ENCODE measurements at regions not wholly inside any gene's neighbourhood (a gene's known extent, or its start where the extent isn't known, plus 50 kb on each side); places are given as distances from the start of the nearest gene placed in this dataset.

DNA sequence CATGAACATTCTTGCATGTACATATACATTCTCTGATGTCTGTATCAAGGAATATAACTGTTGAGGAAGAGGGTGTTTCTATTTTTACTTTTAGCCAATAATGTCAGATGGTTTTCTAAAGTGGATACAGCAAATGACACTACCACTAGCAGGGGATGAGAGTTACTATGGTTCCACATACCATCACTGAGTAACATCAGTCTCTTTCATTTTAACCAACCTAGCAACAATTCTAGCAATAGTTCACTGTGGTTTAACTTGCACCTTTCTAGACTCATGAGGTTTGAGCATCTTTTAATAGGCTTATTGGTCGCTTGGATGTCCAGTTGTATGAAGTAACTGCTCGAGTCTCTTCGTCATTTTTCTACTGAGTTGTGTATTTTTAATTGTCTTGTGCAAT, 68.5 kb upstream of the ZNF746 start:
- H3K27me3 Mint-ChIP-seq (ENCODE audit: low read depth) = no peaks in the 10 kb centered on the region
- H3K9me3 Mint-ChIP-seq = peaks cover 4% of the 10 kb centered on the region
- H3K4me1 Mint-ChIP-seq = no peaks in the 10 kb centered on the region
- H3K27ac Mint-ChIP-seq (ENCODE audit: unreplicated experiment) = no peak overlapping the region
- H3K4me3 Mint-ChIP-seq = no peak overlapping the region
- no peak for DNase-seq (ENCODE audit: low read depth, low spot score)
- peaks cover 59% of the 10 kb centered on the region for H3K36me3 Mint-ChIP-seq (ENCODE audit: low read depth)
- TF ChIP-seq, protein P1, sequence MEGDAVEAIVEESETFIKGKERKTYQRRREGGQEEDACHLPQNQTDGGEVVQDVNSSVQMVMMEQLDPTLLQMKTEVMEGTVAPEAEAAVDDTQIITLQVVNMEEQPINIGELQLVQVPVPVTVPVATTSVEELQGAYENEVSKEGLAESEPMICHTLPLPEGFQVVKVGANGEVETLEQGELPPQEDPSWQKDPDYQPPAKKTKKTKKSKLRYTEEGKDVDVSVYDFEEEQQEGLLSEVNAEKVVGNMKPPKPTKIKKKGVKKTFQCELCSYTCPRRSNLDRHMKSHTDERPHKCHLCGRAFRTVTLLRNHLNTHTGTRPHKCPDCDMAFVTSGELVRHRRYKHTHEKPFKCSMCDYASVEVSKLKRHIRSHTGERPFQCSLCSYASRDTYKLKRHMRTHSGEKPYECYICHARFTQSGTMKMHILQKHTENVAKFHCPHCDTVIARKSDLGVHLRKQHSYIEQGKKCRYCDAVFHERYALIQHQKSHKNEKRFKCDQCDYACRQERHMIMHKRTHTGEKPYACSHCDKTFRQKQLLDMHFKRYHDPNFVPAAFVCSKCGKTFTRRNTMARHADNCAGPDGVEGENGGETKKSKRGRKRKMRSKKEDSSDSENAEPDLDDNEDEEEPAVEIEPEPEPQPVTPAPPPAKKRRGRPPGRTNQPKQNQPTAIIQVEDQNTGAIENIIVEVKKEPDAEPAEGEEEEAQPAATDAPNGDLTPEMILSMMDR (conservative IDR thresholded peaks at IDR 0.05) = no peak

- H3K36me3 Mint-ChIP-seq (ENCODE audit: low read depth) = peaks cover 59% of the 10 kb centered on the region
- no peaks in the 10 kb centered on the region for H3K27me3 Mint-ChIP-seq (ENCODE audit: low read depth)
- H3K9me3 Mint-ChIP-seq = peaks cover 4% of the 10 kb centered on the region
- H3K27ac Mint-ChIP-seq (ENCODE audit: unreplicated experiment) = no peak overlapping the region
- TF ChIP-seq, protein P1 (conservative IDR thresholded peaks at IDR 0.05) = no peak
- DNase-seq (ENCODE audit: low read depth, low spot score) = no peak
- H3K4me1 Mint-ChIP-seq = no peaks in the 10 kb centered on the region
- H3K4me3 Mint-ChIP-seq = no peak overlapping the region
Measured at GRCh38 chr7:149565096-149565382, 67.4 kb upstream of the ZNF746 start.

GRCh38 chr7:149564340-149565095, 66.9 kb upstream of the ZNF746 start:
- TF ChIP-seq, protein P1 (conservative IDR thresholded peaks at IDR 0.05) = no peak
- no peaks in the 10 kb centered on the region for H3K4me1 Mint-ChIP-seq
- H3K9me3 Mint-ChIP-seq = peaks cover 4% of the 10 kb centered on the region
- no peak overlapping the region for H3K27ac Mint-ChIP-seq (ENCODE audit: unreplicated experiment)
- DNase-seq (ENCODE audit: low read depth, low spot score) = no peak
- no peaks in the 10 kb centered on the region for H3K27me3 Mint-ChIP-seq (ENCODE audit: low read depth)
- H3K36me3 Mint-ChIP-seq (ENCODE audit: low read depth) = peaks cover 53% of the 10 kb centered on the region
- no peak overlapping the region for H3K4me3 Mint-ChIP-seq

- Mint-ChIP-seq H3K4me3 (no peak overlapping the region), H3K4me1 (no peaks in the 10 kb centered on the region), H3K27me3 (ENCODE audit: low read depth) (no peaks in the 10 kb centered on the region), H3K27ac (ENCODE audit: unreplicated experiment) (no peak overlapping the region), H3K9me3 (no peaks in the 10 kb centered on the region), H3K36me3 (ENCODE audit: low read depth) (peaks cover 46% of the 10 kb centered on the region)
- no peak for DNase-seq (ENCODE audit: low read depth, low spot score)
- TF ChIP-seq, protein P1 (conservative IDR thresholded peaks at IDR 0.05) = no peak
Measured at GRCh38 chr7:149562602-149563001, 65.0 kb upstream of the ZNF746 start.

DNA sequence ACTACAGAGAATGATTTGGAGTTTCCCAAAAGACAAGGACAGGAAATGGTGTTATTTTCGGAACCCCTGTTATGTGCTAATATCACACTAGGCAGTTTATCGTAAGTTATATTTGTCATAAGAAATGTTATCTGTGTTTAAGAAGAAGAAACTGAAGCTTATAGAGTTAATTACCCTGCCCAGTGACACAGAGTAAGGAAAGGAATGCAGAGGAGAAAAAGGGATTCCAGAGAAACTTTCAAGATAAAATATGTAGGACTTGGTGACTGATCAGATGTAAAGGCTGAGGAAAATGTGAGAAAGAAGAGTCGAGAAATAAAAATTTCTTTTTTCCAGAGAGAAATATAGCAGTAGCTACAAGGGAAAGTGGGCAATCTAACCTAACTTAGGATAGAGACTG, 63.5 kb upstream of the ZNF746 start:
- H3K4me3 Mint-ChIP-seq = no peak overlapping the region
- DNase-seq (ENCODE audit: low read depth, low spot score) = no peak
- TF ChIP-seq, protein P1 (conservative IDR thresholded peaks at IDR 0.05) = no peak
- H3K36me3 Mint-ChIP-seq (ENCODE audit: low read depth) = peaks cover 44% of the 10 kb centered on the region
- H3K4me1 Mint-ChIP-seq = no peaks in the 10 kb centered on the region
- H3K9me3 Mint-ChIP-seq = no peaks in the 10 kb centered on the region
- no peaks in the 10 kb centered on the region for H3K27me3 Mint-ChIP-seq (ENCODE audit: low read depth)
- no peak overlapping the region for H3K27ac Mint-ChIP-seq (ENCODE audit: unreplicated experiment)
